ENCODE measurements at regions not wholly inside any gene's neighbourhood (a gene's known extent, or its start where the extent isn't known, plus 50 kb on each side); places are given as distances from the start of the nearest gene placed in this dataset.
"Not testable (repeated sequence)": the region's sequence is repeated elsewhere in the genome, so short reads cannot be mapped to it uniquely, and the experiment has no call there.

DNA sequence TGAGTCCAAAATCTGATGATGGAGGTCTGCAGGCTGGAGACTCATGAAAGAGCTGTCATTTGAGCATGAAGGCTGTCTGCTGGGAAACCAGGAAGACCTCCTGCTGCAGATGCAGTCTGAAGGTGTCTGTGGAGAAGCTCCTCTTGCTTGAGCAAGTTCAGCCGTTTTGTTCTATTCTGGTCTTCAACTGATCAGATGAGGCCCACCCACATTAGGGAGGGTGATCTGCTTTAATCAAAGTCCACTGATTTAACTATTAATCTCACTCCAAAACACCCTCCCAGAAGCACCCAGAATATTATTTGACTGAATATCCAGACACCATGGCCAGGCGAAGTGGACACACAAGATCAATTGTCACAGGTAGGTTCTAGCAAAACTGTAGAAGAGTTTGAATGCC lies 116.5 kb downstream of the GATA3 start:
- DNase-seq (ENCODE audit: missing footprints) (no peak), ATAC-seq (no peak)
- intact Hi-C loops (cut with DNase I): no loop called here

DNA sequence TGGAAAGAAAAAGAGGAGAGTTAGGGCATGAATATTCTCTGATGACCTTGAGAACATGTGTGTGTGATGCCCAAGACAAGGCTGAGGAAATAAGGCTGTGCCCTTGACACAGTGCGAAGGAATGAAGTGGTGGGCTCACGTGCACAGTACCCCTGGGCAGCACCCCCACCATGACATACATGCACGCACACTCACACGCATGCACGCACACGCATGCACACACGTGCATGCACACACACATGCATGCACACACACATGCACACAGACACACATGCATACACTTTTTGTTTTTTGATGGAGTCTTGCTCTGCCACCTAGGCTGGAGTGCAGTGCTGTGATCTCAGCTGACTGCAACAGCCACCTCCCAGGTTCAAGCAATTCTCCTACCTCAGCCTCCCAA lies 118.1 kb downstream of the GATA3 start:
- DNase-seq (ENCODE audit: missing footprints) (no peak), ATAC-seq (no peak)
- intact Hi-C loops (cut with DNase I): no loop called here

GRCh38 chr10:8173243-8173865 lies 118.9 kb downstream of the GATA3 start:
- intact Hi-C loops (cut with DNase I): no loop called here
- DNase-seq (ENCODE audit: missing footprints) (no peak), ATAC-seq (no peak)

DNA sequence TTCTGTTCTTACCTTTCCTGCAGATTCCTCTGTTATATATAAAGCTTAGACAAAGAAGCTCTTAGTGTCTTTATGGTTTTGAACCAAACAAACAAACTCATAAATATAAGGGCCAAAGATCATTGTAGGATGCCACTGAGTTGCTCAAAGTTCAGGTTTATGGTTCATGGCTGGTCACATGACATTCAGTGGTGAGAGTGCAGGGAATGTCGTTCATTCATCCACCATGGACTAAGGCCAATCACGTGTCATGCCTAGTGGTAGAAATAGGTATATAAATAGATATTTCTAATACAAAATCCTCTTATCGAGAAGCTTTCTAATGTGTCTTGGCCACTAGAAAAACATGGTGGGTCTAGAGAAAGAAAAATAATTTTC lies 119.4 kb downstream of the GATA3 start:
- DNase-seq (ENCODE audit: missing footprints): no peak
- ATAC-seq: no peak
- intact Hi-C loops (cut with DNase I): no loop called here

- ATAC-seq (no peak), DNase-seq (ENCODE audit: missing footprints) (no peak)
- intact Hi-C loops (cut with DNase I): no loop called here
Observed at GRCh38 chr10:8174762-8175161, 120.3 kb downstream of the GATA3 start.

DNA sequence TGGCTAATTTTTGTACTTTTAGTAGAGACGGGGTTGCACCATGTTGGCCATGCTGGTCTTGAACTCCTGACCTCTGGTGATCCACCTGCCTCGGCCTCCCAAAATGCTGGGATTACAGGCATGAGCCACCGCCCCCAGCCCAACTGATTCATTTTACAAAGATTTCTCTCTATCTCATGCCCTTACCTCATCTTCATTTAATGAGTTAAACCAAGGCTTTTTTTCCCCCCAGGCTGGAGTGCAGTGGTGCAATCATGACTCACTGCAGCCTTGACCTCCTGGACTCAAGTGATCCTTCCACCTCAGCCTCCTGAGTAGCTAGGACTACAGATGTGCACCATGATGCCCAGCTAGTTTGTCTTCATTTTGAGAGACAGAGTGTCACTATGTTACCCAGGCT lies 123.0 kb downstream of the GATA3 start:
- ATAC-seq; DNase-seq (ENCODE audit: missing footprints): not testable (repeated sequence)

DNA sequence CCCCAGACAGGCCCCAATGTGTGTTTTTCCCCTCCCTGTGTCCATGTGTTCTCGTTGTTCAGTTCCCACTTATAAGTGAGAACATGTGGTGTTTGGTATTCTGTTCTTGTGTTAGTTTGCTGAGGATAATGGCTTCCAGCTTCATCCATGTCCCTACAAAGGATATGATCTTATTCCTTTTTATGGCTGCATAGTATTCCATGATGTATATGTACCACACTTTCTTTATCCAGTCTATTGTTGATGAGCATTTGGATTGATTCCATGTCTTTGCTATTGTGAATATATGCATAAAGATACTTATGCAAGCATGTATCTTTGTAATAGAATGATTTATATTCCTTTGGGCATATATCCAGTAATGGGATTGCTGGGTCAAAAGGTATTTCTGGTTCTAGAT lies 125.3 kb downstream of the GATA3 start:
- ATAC-seq; DNase-seq (ENCODE audit: missing footprints); intact Hi-C loops (cut with DNase I): not testable (repeated sequence)

More for the DNA sequence above, 123.0 kb downstream of the GATA3 start:
- intact Hi-C loops (cut with DNase I): not testable (repeated sequence)

DNA sequence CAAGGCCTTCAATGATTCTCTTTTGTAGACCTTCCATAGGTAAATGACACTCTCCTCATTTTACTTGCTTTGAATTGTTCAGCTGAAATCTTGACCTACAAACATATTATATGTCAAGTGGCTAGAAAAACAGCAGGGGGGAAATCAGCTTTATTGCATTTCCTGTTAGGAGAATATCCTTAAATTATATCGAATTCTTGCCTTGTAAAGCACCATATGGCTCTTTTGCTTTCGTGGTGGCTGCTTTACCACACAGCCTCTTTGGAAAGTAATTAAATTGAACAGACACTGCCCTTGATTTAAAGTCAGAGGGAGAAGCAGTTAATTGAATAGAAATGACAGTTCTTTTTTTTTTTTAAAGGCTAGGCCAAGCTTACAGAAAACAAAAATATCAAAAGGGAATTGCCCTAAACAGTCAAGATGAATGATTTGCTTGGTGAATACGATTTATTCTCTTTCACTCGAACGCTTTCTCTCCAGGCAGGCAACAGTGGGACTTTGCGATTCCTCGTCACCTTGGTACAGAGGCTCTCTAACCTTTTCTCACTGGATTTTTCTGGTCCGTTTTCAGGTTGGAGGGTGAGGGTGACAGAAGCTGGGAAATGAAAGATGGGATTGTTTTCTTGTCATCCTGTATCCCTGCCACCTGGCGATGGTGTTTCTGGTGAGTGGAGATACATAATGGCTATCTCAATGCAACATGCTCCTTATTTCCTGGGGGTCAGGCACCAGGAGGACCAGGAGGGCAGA lies 126.0 kb downstream of the GATA3 start:
- intact Hi-C loops (cut with DNase I): no loop called here
- DNase-seq (ENCODE audit: missing footprints): no peak
- ATAC-seq: no peak

DNA sequence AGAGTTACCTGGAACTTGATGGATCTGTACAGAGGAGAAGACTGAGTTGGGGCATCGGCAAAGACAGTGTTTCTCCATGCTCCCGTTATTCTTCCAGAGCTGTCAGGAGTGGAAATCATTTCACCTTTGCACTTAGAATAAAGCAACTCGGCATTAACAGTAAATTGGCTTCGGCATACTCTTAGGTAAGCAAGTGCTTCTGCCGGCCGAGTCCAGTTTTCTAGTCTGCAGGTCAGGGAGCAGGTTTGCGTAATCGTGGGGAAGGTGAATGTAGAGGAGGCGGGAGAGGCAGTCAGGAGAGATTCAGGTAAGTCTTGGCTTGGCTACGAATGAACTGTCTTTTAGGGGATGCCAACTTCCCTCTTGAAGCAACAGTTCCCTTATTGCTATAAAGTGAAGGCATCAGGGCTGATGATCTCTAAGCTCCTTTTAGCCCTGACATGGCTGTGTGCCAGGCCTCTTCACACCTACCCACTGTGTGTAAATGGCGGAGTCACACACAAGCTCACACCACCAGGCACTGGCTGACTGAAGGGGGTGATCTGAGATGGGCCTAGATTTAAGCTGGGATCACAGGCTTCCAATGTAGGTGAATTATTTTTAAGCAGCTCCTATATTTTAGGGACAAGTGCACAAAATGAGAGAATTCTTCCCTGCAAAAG lies 127.1 kb downstream of the GATA3 start:
- ATAC-seq (no peak), DNase-seq (ENCODE audit: missing footprints) (no peak)
- intact Hi-C loops (cut with DNase I): no loop called here

DNA sequence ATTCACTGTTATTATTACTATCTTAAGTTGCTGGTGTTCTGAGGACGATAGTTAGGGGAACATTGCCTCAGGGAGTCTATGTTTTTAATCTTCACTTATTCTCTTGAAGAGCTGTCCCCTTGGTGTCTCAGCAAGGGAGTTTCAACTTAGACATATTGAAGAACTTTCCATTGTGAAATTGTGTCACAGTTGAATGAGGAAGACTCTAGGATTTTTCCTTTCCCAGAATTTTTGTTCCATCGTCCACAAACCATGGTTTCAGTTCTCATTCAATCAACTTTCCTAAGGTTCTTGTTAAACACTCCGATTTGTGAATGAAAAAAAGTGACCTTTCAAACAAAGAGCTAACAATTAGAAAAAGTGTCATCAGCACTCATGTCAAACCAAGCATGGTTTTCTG lies 128.3 kb downstream of the GATA3 start:
- intact Hi-C loops (cut with DNase I): no loop called here

GRCh38 chr10:8183241-8183704 lies 128.8 kb downstream of the GATA3 start:
- DNase-seq (ENCODE audit: missing footprints) (no peak), ATAC-seq (no peak)
- intact Hi-C loops (cut with DNase I): no loop called here

More for the DNA sequence above, 128.3 kb downstream of the GATA3 start:
- DNase-seq (ENCODE audit: missing footprints) (no peak), ATAC-seq (no peak)

- DNase-seq (ENCODE audit: missing footprints) (no peak), ATAC-seq (no peak)
- intact Hi-C loops (cut with DNase I): no loop called here
Observed at GRCh38 chr10:8187171-8187666, 132.7 kb downstream of the GATA3 start.

DNA sequence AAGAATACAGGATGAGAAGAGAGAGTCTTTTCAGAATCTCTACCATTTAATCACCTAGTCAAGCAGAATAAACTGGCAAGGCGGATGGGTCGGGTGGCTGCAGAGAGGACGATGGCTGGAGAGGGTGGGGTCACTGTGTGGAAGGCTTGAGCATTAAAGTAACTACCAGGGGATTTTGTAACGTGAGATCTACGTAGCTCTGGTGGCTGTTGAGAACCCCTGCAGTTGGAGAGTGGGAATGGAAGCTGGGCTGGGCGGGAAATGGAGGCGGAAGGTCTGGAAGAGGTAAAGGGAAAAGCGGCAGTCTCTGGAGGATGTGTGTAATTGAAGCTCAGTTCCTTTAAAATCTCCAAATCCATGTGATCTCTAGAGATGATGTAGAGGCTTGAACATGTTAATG lies 135.0 kb downstream of the GATA3 start:
- ATAC-seq: no peak
- no peak for DNase-seq (ENCODE audit: missing footprints)
- intact Hi-C loops (cut with DNase I): no loop called here

DNA sequence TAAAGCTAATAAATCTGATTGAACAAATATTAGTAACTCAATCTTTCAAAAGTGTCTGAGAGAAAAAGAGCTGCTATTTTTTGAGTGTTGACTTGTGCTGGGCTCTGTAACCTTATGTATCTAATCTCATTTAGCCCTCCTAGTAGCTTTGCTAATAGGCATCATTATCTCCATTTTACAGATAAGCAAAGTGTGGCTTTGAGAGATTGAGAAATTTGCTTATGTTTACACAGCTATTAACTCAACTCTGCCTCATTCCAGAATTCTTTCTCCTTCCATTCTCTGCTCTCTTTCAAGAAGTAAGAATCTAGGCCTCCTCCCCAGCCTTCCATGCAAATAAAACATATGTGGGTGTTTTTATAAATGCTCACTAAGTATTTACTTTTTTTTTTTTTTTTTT lies 137.8 kb downstream of the GATA3 start:
- ATAC-seq (no peak), DNase-seq (ENCODE audit: missing footprints) (no peak)
- intact Hi-C loops (cut with DNase I): no loop called here

- DNase-seq (ENCODE audit: missing footprints): no peak
- no peak for ATAC-seq
- intact Hi-C loops (cut with DNase I): no loop called here
Observed at GRCh38 chr10:8193546-8193945, 139.1 kb downstream of the GATA3 start.

- ATAC-seq (no peak), DNase-seq (ENCODE audit: missing footprints) (no peak)
- intact Hi-C loops (cut with DNase I): no loop called here
Observed at GRCh38 chr10:8194050-8194449, 139.6 kb downstream of the GATA3 start.

DNA sequence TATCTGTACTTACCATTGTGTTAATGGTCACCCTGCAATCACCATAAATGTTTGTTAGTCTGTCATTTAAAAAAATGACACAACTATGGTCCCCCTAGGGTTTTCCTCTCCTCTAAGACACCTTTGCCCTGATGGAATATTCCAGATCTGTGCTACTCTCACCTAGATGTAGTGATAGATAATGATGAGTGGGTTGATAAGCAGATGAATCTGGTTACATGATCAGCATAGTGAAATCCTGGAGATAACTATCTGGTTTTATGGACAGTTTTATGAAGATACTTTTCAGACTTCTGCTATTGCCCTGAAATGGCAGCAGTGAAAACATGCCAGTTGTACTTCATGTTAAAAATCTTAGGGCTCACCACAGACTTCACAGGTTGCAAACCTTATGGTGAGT lies 152.4 kb downstream of the GATA3 start:
- intact Hi-C loops (cut with DNase I): no loop called here
- ATAC-seq (no peak), DNase-seq (ENCODE audit: missing footprints) (no peak)

GRCh38 chr10:8211631-8212030 lies 157.1 kb downstream of the GATA3 start:
- intact Hi-C loops (cut with DNase I): no loop called here
- DNase-seq (ENCODE audit: missing footprints) (no peak), ATAC-seq (no peak)

DNA sequence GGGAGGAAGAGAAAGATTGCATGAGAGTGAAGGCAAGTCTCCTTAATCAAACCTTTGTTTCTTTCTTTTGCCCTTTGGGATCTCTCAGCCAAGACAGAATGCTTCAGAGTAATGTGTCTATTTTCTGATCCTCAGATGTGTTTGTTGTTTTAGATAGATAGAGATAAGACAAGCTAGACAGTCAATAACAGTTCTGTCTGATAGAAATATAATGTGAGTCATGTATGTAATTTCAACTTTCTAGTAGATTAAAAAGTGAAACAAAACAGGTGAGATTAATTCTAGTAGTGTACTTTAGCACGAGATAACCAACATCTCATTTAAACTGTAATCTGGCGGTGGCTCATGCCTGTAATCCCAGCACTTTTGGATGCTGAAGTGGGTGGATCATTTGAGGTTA lies 159.2 kb downstream of the GATA3 start:
- intact Hi-C loops (cut with DNase I): no loop called here
- ATAC-seq (no peak), DNase-seq (ENCODE audit: missing footprints) (no peak)

DNA sequence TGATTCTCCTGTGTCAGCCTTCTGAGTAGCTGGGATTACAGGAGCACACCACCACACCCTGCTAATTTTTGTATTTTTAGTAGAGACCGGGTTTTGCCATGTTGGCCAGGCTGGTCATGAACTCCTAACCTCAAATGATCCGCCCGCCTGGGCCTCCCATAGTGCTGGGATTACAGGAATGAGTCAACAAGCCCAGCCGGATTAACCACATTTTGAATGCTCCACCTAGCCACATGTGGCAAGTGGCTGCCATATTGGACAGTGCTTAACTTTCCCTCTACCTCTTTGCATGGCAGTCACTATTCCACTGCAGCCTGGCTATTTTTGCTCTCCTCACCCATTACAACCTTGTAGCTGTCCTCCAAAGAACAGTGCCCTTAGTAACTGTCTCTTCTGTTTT lies 160.1 kb downstream of the GATA3 start:
- ATAC-seq (no peak), DNase-seq (ENCODE audit: missing footprints) (no peak)
- intact Hi-C loops (cut with DNase I): no loop called here

Measured in Right ventricle myocardium inferior (tissue), 1 donor.